Hepatocyte (in vitro differentiated cells): ENCODE measurements at regions not wholly inside any gene's neighbourhood (a gene's known extent, or its start where the extent isn't known, plus 50 kb on each side); places are given as distances from the start of the nearest gene placed in this dataset.

ENCODE experiments used
- DNase-seq: peaks from one replicate; pipeline ENCODE4 v3.0.0-alpha.2; 2016; ENCODE audit warnings: low spot score
- H2AFZ ChIP-seq: fragments of 200-600 bp; sonication (generic); 2 replicates; pipeline ENCODE4 v1.6.0; 2016; ENCODE audit warnings: antibody characterized with exemption, mild to moderate bottlenecking
- H3K27ac ChIP-seq: fragments of 200-600 bp; sonication (generic); 2 replicates; pipeline ENCODE4 v1.5.1; 2016; ENCODE audit warnings: mild to moderate bottlenecking
- H3K27me3 ChIP-seq: fragments of 200-600 bp; sonication (generic); 2 replicates; pipeline ENCODE4 v1.6.1; 2016
- H3K36me3 ChIP-seq: fragments of 200-600 bp; sonication (generic); replicated peaks from 2 replicates; pipeline ENCODE4 v1.5.1; 2016; ENCODE audit warnings: low read depth; ENCODE audit not compliant: insufficient read depth
- H3K4me1 ChIP-seq: fragments of 200-600 bp; sonication (generic); 2 replicates; pipeline ENCODE4 v1.5.1; 2016; ENCODE audit warnings: mild to moderate bottlenecking, moderate library complexity; ENCODE audit not compliant: insufficient read depth
- H3K4me2 ChIP-seq: fragments of 200-600 bp; sonication (generic); 2 replicates; pipeline ENCODE4 v1.6.0; 2016
- H3K4me3 ChIP-seq: fragments of 200-600 bp; sonication (generic); 2 replicates; pipeline ENCODE4 v1.5.1; 2016; ENCODE audit warnings: mild to moderate bottlenecking
- H3K79me2 ChIP-seq: fragments of 200-600 bp; sonication (generic); 2 replicates; pipeline ENCODE4 v1.6.0; 2017; ENCODE audit warnings: mild to moderate bottlenecking
- H3K9me2 ChIP-seq: fragments of 200-600 bp; sonication (generic); replicated peaks from 2 replicates; pipeline ENCODE4 v1.6.0; 2017; ENCODE audit warnings: mild to moderate bottlenecking; ENCODE audit not compliant: insufficient read depth
- H3K9me3 ChIP-seq: fragments of 200-600 bp; sonication (generic); 2 replicates; pipeline ENCODE4 v1.5.1; 2016; ENCODE audit warnings: low read depth, mild to moderate bottlenecking
- H4K20me1 ChIP-seq: fragments of 200-600 bp; sonication (generic); 2 replicates; pipeline ENCODE4 v1.6.0; 2016; ENCODE audit warnings: mild to moderate bottlenecking; ENCODE audit not compliant: insufficient read depth, poor library complexity, severe bottlenecking
- CTCF ChIP-seq: fragments of 200-600 bp; sonication (generic); IDR thresholded peaks from 2 replicates; pipeline ENCODE4 v1.5.1; 2016; ENCODE audit warnings: antibody characterized with exemption, mild to moderate bottlenecking; ENCODE audit not compliant: poor library complexity
- EZH2 ChIP-seq: fragments of 200-600 bp; sonication (generic); IDR thresholded peaks from 2 replicates; pipeline ENCODE4 v1.6.1; 2016; ENCODE audit warnings: antibody characterized with exemption, mild to moderate bottlenecking, borderline replicate concordance
- EZH2phosphoT487 ChIP-seq: fragments of 200-600 bp; sonication (generic); IDR thresholded peaks from one replicate; pipeline ENCODE4 v1.6.1; 2018; ENCODE audit warnings: antibody characterized with exemption, mild to moderate bottlenecking, low read depth, moderate library complexity; ENCODE audit not compliant: unreplicated experiment, severe bottlenecking
- WGBS: methylation state at CpG from one replicate; pipeline ENCODE4 v1.1.6; 2016; ENCODE audit warnings: low lambda C conversion rate; ENCODE audit errors: missing lambda C conversion rate; 5-methylcytosine and 5-hydroxymethylcytosine counted together

DNA sequence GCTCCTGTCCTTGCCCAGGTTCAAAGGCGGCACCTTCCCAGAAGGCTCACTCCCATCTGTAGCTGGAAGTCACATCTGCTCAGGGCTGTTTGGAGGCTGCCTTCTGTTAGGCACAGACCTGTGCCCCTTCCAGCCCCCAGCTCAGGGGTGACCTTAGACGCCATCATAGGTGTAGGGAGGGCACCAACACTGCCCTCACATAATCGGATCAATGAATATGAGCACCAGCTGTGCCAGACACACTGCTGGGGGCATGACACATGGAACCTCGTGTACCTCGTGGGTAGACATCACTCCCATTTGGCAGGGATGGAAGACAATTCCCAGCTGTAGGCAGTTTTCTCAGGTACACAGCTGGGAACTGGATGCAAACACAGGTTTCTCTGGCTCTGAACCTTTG, 220.7 kb upstream of the ASIC2 start:
- H3K9me2 ChIP-seq: no peaks in the 10 kb centered on the region
- DNase-seq: no peak
- H3K27ac ChIP-seq: no peak overlapping the region
- H3K36me3 ChIP-seq: no peaks in the 10 kb centered on the region
- 89% methylated on average over 5 of the region's 5 CpGs for WGBS
- no peaks in the 10 kb centered on the region for H3K4me1 ChIP-seq
- H3K4me3 ChIP-seq: no peak overlapping the region
- H3K27me3 ChIP-seq: no peaks in the 10 kb centered on the region
- H3K9me3 ChIP-seq: no peaks in the 10 kb centered on the region
- no peak overlapping the region for H2AFZ ChIP-seq
- no peaks in the 10 kb centered on the region for H3K79me2 ChIP-seq
- no peaks in the 10 kb centered on the region for H4K20me1 ChIP-seq
- H3K4me2 ChIP-seq: no peak overlapping the region
- TF ChIP-seq EZH2 (no peak), EZH2phosphoT487 (no peak), CTCF (no peak)

DNA sequence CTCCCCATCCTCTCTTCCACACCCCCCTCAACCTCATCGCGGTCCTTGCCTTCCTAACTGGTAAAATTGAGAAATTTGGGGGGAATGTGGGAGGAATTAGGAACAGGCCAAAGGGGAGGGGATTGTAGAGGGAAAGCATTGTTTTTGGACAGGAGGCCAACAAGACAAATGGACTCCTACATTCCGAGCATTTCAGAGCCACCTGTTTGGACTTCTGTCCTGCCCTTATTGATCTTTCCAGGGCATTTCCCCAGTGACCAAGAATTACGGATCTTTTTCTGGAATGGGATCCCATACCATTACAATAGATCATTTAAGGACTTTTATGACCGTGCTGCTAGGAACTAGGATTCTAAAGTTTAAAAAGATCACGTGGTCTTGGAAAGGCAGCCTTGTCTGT, 221.3 kb upstream of the ASIC2 start:
- no peaks in the 10 kb centered on the region for H3K27me3 ChIP-seq
- no peaks in the 10 kb centered on the region for H4K20me1 ChIP-seq
- no peaks in the 10 kb centered on the region for H3K79me2 ChIP-seq
- no peak overlapping the region for H3K27ac ChIP-seq
- H2AFZ ChIP-seq: no peak overlapping the region
- H3K9me3 ChIP-seq: no peaks in the 10 kb centered on the region
- no peaks in the 10 kb centered on the region for H3K4me1 ChIP-seq
- H3K4me2 ChIP-seq: no peak overlapping the region
- no peak for DNase-seq
- no peaks in the 10 kb centered on the region for H3K36me3 ChIP-seq
- H3K4me3 ChIP-seq: no peak overlapping the region
- H3K9me2 ChIP-seq: no peaks in the 10 kb centered on the region
- TF ChIP-seq EZH2: no peak
- TF ChIP-seq CTCF: no peak
- TF ChIP-seq EZH2phosphoT487: no peak
- WGBS: 76% methylated on average over 6 of the region's 6 CpGs

GRCh38 chr17:33515974-33516373, 222.9 kb upstream of the ASIC2 start:
- Histone ChIP-seq H3K79me2 (no peaks in the 10 kb centered on the region), H4K20me1 (no peaks in the 10 kb centered on the region), H2AFZ (no peak overlapping the region), H3K4me3 (no peak overlapping the region), H3K9me2 (no peaks in the 10 kb centered on the region), H3K27me3 (no peaks in the 10 kb centered on the region), H3K27ac (no peak overlapping the region), H3K36me3 (no peaks in the 10 kb centered on the region), H3K4me1 (peaks cover 5% of the 10 kb centered on the region), H3K9me3 (no peaks in the 10 kb centered on the region), H3K4me2 (no peak overlapping the region)
- 91% methylated on average over 7 of the region's 7 CpGs for WGBS
- TF ChIP-seq CTCF (no peak), EZH2 (no peak), EZH2phosphoT487 (no peak)
- no peak for DNase-seq

DNA sequence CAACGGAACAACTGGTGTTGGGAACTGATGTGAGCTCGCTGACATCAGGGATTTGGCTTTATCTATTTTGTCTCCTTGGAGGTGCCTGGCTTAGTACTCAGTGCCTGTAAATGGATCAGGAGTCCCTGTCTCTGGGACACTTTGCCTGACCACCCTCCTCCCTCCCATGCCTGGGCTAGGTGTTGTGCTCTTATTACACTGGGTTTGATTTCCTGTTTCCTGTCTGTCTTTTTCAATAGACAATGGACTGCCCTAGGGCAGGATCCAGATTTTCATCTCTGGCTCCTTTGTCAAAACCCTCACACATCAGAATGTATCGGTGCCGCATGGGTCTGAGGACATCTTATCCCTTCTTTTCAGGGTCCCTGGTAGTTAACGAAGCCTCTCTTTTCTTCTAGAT, 223.6 kb upstream of the ASIC2 start:
- no peak for TF ChIP-seq EZH2
- no peak for TF ChIP-seq CTCF
- no peak for TF ChIP-seq EZH2phosphoT487
- no peak overlapping the region for H3K4me3 ChIP-seq
- no peaks in the 10 kb centered on the region for H3K79me2 ChIP-seq
- H3K4me1 ChIP-seq: peaks cover 5% of the 10 kb centered on the region
- no peaks in the 10 kb centered on the region for H3K36me3 ChIP-seq
- no peak overlapping the region for H3K27ac ChIP-seq
- no peaks in the 10 kb centered on the region for H3K9me3 ChIP-seq
- 87% methylated on average over 5 of the region's 5 CpGs for WGBS
- no peaks in the 10 kb centered on the region for H4K20me1 ChIP-seq
- no peak for DNase-seq
- no peaks in the 10 kb centered on the region for H3K27me3 ChIP-seq
- no peak overlapping the region for H2AFZ ChIP-seq
- no peaks in the 10 kb centered on the region for H3K9me2 ChIP-seq
- H3K4me2 ChIP-seq: no peak overlapping the region
